Astrocyte of the cerebellum (primary cell): ENCODE measurements at regions not wholly inside any gene's neighbourhood (a gene's known extent, or its start where the extent isn't known, plus 50 kb on each side); places are given as distances from the start of the nearest gene placed in this dataset.

ENCODE experiments used
- DNase-seq: peaks from one replicate; pipeline ENCODE4 v3.0.0-alpha.2; 2011; ENCODE audit warnings: low read depth
- H3K4me3 ChIP-seq: 2 replicates; pipeline ENCODE4 v1.5.1; 2011; ENCODE audit warnings: mild to moderate bottlenecking, low read depth, low read length, moderate library complexity
- in situ Hi-C: cut with HindIII; loops from 2 replicates; pipeline ENCODE4 v1.10.0; 2017; ENCODE audit warnings: low sequenced_read_pairs
- TF ChIP-seq, protein P1 (sequence below): IDR thresholded peaks from 2 replicates; pipeline ENCODE4 v1.5.1; 2012; ENCODE audit warnings: low read length, low read depth, moderate library complexity, mild to moderate bottlenecking; ENCODE audit errors: missing control alignments

DNA sequence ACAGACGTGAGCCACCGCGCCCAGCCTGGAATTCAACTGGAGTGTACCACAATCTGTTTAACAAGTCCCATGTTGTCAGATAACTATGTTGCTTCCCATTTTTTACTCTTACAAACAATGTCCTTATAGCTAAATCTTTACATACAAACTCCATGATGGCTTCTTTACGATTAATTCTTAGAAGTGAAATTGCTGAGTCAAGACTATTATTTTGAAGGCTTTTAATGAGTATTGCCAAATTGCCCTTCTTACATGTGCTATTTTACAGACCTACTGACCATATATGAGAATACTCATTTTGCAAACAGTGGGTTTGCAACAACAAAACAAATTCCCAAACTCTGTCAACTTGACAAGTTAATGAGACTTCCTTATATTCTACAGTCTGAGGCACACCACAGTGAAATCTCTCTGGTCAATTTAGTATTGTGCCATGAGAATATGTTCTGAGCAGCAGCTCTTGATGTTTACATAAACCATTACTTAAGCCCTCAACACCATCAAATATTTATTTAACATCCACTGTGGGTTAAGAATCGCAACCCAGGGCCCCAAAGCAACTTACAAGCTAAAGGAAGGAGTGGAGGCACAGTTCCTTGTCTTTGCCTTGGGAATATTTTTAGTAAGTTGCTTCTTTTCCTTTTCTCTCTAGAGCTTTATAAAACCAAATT lies 128.5 kb downstream of the SPRY1 start:
- TF ChIP-seq, protein P1, sequence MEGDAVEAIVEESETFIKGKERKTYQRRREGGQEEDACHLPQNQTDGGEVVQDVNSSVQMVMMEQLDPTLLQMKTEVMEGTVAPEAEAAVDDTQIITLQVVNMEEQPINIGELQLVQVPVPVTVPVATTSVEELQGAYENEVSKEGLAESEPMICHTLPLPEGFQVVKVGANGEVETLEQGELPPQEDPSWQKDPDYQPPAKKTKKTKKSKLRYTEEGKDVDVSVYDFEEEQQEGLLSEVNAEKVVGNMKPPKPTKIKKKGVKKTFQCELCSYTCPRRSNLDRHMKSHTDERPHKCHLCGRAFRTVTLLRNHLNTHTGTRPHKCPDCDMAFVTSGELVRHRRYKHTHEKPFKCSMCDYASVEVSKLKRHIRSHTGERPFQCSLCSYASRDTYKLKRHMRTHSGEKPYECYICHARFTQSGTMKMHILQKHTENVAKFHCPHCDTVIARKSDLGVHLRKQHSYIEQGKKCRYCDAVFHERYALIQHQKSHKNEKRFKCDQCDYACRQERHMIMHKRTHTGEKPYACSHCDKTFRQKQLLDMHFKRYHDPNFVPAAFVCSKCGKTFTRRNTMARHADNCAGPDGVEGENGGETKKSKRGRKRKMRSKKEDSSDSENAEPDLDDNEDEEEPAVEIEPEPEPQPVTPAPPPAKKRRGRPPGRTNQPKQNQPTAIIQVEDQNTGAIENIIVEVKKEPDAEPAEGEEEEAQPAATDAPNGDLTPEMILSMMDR, result no peak
- H3K4me3 ChIP-seq, result no peak overlapping the region
- DNase-seq, result no peak
- in situ Hi-C loops, result no loop called here

DNA sequence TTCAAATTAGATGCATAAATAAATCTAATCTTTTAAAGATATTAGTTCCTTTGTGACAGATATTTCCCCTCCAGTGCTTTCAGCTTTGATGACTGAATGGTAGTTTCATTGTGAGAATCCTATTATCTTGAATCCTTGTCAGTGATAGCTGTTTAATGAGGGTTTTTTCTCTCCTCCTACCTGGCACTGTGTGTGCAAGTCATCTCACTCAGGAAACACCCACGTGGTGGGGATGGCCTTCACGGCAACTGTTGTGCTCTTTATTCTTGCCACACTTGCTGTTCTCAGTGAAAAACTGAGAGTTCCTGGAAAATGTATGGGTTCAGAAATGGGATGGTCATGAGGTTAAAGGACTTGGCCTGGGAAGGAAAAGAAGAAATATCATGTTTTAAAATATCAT lies 129.9 kb downstream of the SPRY1 start:
- DNase-seq, result no peak
- TF ChIP-seq, protein P1, result no peak
- no peak overlapping the region for H3K4me3 ChIP-seq
- in situ Hi-C loops, result no loop called here

DNA sequence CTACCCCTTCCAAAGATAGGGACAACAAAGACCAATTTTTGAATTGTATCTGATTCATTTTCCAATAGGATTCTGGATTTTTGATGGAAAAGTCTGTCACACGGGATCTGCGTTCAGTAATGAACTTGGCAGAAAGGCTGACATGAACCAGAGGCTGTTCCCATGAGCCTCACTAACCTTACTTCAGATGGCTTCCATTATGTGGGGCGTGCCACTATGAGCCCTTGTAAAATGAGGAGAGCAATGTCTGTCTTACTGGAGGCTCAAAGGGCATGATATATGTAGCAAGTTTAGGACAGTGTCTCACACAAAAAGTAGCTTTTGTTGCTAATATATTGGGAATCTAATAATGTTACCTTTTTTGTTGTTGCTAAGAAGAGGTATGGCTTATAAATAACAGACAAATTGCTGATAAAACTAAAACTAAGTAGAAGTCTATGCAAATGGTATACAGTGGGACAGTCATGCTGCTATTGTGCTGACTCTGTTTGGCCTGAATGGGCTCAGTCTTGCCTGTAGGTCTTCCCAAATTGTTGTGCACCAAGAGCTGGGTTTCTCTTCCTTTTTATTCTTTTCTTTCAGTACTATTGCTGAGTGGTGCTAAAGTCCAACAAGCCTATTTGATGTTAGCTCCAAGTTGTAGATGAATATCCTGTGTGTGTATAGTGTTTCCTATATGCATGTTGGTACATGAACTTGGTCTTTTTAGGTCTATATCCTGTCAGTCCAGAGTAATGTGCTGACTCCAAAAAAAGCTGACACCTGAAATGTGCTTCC lies 132.1 kb downstream of the SPRY1 start:
- no peak overlapping the region for H3K4me3 ChIP-seq
- TF ChIP-seq, protein P1, result no peak
- in situ Hi-C loops, result no loop called here
- DNase-seq, result no peak

DNA sequence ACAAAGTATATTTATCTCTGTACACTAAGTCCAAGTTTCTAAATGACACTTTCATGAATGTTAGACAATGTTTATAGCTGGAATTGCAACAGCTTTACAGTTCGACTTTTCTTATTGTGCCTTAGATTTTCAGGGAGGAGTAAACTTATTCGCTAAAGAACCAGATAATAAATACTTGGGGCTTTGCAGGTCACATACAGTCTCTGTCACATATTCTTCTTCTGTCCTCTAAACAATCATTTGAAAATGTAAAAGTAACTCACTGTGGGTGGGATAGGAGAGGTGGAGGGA lies 132.6 kb downstream of the SPRY1 start:
- no peak for DNase-seq
- TF ChIP-seq, protein P1, result no peak
- H3K4me3 ChIP-seq, result no peak overlapping the region
- in situ Hi-C loops, result no loop called here

DNA sequence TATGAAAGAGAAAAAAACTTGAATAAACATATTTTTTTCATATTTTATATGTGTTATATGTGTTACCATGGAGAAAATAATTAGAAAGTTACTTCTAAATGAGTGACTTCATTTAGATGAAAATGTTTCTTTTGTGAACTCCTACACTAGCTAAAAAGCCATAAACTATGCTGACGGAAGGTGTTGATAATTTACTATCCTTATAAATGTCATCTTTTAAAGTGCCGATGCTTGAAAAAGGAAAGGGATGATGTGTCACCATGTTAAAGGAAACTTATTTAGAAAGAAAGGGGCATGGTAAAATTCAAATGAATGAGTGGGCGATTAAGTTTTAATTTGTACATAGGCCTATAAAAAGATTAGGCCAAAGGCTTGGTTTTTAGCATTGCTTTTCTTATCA lies 133.8 kb downstream of the SPRY1 start:
- H3K4me3 ChIP-seq, result no peak overlapping the region
- TF ChIP-seq, protein P1, result no peak
- in situ Hi-C loops, result no loop called here
- DNase-seq, result no peak

DNA sequence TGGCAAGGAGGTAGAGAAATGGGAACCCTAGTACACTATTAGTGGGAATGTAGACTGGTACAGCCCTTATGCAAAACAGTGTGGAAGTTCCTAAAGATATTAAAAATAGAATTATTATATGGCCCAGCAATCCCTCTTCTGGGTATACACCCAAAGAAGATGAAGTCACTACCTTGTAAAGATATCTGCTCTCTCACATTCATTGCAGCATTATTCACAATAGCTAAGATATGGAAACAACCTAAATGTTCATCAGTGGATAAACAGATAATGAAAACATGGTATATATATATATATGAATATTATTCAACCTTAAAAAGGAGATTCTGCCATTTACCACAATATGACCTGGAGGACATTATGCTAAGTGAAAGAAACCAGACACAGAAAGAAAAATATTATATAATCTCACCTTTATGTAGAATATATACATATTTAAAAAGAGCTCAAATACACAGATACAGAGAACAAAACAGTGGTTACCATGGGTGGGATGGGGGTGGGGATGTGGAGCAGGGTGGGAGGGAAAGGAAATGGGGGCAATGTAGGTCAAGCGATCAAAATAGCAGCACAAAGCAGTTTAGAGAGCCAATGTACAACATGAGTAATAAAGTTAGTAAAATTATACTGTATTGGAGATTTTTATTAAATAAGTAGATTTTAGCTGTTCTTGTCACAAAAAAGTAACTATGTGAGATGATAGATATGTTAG lies 138.6 kb downstream of the SPRY1 start:
- TF ChIP-seq, protein P1, result no peak
- no peak for DNase-seq
- H3K4me3 ChIP-seq, result no peak overlapping the region
- in situ Hi-C loops, result no loop called here
